Renal pelvis (tissue), 1 donor: ENCODE measurements at regions not wholly inside any gene's neighbourhood (a gene's known extent, or its start where the extent isn't known, plus 50 kb on each side); places are given as distances from the start of the nearest gene placed in this dataset.
A peak's percentile ranks its signal among the peaks of the same experiment; 100 is the strongest.

Experiments used
- DNase-seq: peaks from one replicate; pipeline ENCODE4 v3.0.0-alpha.2; 2013

- no peak for DNase-seq
Observed at GRCh38 chr3:86731501-86731901, 259.4 kb downstream of the VGLL3 start.

GRCh38 chr3:86723433-86723832 is 267.5 kb downstream of the VGLL3 start:
- no peak for DNase-seq

- DNase-seq, result no peak
Observed at GRCh38 chr3:86711634-86712033, 279.3 kb downstream of the VGLL3 start.

- no peak for DNase-seq
Observed at GRCh38 chr3:86708893-86709292, 282.1 kb downstream of the VGLL3 start.

GRCh38 chr3:86702381-86702958 is 288.5 kb downstream of the VGLL3 start:
- no peak for DNase-seq

DNA sequence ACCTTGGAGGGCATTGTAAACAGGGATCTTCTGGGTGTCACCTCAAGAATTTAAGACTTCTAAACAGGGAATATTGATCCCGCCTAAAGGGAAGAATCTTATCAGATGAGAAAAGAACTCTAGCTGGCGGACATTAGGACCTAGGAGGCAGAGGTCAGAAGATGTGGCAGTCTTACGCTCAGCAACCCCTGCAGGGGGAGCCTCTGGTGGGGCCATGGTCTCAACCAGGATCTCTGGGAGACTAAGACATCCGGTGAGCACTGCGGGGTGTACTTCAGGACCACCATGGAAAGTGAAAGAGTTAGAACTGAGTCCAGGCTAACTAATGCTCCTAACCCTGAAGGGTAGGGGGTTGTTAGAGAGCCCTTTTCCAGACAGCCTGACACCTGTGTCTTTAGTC is 295.2 kb downstream of the VGLL3 start:
- no peak for DNase-seq

DNA sequence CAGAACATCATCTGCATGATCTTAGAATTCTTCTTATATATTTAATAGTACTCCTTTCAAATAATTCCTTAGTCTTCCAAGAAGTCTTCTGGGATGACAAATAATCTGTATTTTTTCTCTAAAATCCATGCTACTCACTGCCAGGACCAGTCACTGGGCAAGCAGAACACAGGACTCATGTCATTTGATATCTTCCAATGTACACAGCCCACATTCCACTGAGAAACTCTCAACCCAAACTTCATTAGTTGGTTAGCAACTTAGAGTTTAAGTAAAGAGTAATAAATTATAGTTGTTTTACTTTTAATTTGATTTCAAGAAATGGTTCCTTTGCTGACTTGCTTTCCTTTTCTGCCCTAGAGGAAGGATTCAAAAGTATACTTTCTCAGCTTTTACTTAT is 317.0 kb downstream of the VGLL3 start:
- DNase-seq, result peak; percentile 46

GRCh38 chr3:86661817-86662216 is 329.1 kb downstream of the VGLL3 start:
- DNase-seq, result no peak

DNA sequence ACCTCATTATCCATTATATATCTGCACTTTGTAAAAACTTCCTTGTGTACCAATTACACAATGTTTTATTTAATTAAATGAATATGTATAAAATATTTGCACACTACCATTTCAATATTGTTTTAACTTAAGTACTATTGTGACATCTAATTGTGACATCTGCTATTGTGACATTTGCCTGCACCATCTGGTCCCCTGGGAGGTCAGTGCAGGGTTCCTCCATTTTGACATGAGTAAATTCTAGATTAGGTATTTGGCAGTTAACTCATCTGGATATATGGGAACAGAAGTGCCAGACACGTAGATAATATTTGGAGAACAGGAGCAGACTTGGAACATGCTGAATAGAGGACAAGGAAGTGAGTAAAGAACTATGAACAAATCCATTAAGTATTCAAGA is 332.1 kb downstream of the VGLL3 start:
- no peak for DNase-seq

DNA sequence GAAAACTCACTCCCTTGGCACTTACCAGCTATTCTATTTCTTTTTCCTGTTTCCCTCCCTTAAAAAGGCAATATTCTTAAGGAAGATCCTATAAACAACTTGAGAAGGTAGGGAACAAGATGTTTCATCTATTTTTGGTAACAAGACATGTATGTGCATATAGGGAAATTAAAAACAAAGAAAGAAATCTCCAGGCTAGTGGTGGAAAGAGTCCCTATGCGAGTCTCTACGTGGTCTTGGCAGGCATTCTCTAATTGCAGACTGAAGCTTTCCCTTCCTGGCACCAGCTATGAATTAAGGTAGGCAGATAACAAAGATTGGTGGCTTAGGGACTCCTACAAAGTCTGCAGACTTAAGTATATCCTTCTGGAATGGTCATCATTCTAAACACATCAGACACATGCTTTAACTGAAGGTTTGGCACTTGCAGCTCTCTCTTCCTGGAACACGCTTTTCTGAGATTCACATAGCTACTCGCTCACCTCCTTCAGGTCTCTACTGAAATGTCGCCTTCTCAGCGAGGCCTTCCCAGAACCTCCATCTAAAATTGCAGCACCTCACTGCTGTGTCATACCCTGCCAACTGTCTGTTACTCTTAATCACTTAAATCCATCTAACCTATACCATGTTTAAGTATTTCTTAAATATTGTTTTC is 336.0 kb downstream of the VGLL3 start:
- DNase-seq, result no peak

GRCh38 chr3:86653661-86654205 is 337.2 kb downstream of the VGLL3 start:
- no peak for DNase-seq

- DNase-seq, result no peak
Observed at GRCh38 chr3:86648087-86648486, 342.9 kb downstream of the VGLL3 start.

- DNase-seq, result no peak
Observed at GRCh38 chr3:86645756-86646155, 345.2 kb downstream of the VGLL3 start.

DNA sequence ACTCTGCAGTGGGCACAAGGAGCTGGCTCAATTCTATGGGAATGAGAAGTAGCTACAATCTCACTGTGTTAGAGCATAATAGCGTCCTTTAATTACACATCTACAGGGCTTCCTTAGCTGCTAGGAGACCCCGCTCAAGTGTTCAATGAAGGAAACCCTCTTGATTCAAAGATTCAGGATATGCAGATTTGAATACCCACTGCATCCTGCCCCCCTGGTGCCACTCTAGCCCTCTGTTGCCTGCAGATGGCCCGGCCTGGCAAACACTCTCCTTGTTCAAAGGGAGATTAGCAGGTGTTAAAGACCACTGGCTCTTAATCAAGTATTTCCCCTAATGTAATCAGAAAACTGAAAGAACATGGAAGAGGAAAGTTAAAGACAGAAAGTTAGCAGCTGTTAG is 356.6 kb downstream of the VGLL3 start:
- no peak for DNase-seq

DNA sequence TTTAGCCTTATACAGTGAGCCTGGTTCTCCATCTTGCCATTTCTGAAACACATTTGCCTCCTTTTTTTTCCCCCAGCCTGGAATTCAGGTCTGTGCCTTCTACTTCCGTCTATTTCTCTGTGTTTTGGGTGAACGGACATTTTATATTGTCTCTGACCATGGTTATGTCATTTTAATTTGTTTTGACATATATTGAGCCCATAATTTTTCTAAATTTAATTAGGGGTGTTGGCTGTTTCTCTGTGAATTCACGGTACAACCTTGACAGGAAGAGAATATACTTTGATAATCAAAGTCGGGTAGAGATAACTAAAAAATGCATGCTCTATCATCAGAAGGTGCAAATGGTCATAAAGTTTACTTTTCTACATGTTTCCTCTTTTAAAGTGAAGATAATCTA is 361.4 kb downstream of the VGLL3 start:
- no peak for DNase-seq

- no peak for DNase-seq
Observed at GRCh38 chr3:86624192-86624591, 366.8 kb downstream of the VGLL3 start.

GRCh38 chr3:86618706-86619105 is 372.2 kb downstream of the VGLL3 start:
- DNase-seq, result no peak

GRCh38 chr3:86605166-86605565 is 385.8 kb downstream of the VGLL3 start:
- no peak for DNase-seq

GRCh38 chr3:86595696-86596095 is 395.3 kb downstream of the VGLL3 start:
- DNase-seq, result no peak

GRCh38 chr3:86594838-86595237 is 396.1 kb downstream of the VGLL3 start:
- no peak for DNase-seq

DNA sequence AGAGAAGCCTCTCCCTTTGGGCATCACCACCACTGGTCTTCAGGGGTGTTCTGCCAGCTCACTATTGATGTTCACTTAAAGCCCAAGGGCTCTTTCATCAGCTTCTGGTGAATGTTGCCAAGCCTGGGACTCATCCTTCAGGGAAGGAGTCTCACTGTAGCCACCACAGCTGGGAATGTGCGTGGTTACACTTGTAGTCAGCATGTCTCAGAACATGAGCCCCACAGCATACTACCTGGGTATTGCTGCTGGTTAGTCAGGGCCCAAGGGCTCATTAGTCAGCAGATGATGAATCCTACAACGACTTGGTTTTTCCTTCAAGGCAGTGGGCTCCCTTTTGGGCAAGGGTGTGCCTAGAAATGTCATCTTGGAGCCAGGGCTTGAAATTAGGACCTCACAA is 412.9 kb downstream of the VGLL3 start:
- DNase-seq, result no peak

DNA sequence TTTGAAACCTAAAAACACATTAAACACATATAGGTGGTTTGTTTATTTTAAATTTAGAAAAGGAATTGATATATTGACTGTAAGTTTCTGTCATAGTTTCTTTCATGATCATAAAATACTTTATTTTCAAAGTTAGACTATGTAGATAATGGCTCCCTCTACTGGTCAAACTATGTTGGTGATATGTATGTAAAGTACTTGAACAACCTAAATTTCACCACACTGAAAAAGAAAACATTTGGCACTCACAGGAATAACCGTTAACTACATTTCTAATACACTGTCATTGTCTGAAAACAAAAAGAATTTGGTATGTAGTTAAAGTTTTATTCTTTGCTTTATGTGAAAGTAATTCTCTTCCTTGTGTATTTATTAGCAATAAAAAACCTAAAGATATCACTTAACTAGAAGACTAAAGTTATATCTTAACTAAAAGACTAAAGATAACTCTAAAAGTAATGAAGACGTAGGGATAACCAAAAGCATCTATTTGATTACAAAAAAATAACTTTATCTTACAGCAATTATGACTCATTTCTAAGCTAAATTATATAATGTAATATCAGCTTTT is 427.5 kb downstream of the VGLL3 start:
- DNase-seq, result peak; percentile 30

- DNase-seq, result peak; percentile 11
Observed at GRCh38 chr3:86562090-86562489, 428.9 kb downstream of the VGLL3 start.

DNA sequence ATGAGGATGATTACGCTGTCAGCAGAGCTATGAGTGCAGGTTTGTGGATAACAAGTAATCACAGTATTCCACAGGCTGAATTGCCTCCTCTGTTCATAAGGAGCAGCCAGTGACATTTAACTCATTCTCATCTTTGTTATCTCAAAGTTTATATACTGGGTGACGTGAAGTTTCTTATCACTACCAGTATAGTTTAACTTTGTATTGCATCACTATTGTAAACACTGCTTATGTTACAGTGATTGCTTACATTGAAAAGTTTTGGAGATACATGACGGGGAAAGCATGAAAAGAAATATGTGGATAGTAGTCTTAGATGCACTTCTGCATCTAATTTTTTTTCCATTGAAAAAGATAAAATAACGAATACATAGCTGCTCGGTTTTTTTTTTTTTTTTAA is 429.7 kb downstream of the VGLL3 start:
- no peak for DNase-seq
